ENCODE measurements at regions not wholly inside any gene's neighbourhood (a gene's known extent, or its start where the extent isn't known, plus 50 kb on each side); places are given as distances from the start of the nearest gene placed in this dataset.

GRCh38 chr9:73423891-73424290 is 272.2 kb downstream of the ANXA1 start:
- Mint-ChIP-seq H3K4me1 (ENCODE audit: low read depth) (no peaks in the 10 kb centered on the region), H3K9me3 (peaks cover 2% of the 10 kb centered on the region), H3K27me3 (no peaks in the 10 kb centered on the region), H3K4me3 (no peak overlapping the region), H3K36me3 (ENCODE audit: low read depth) (no peaks in the 10 kb centered on the region), H3K27ac (no peak overlapping the region)
- no peaks in the 10 kb centered on the region for H3K27me3 ChIP-seq (ENCODE audit: control insufficient read depth in 1 of 2, insufficient read depth in 2 of 2, low read length in 2 of 2)
- ChIA-PET CTCF (no interaction called here), POLR2A (no interaction called here)
- DNase-seq: no peak
- no peak for ATAC-seq (ENCODE audit: poor library complexity)
- no peaks in the 10 kb centered on the region for H3K36me3 ChIP-seq (ENCODE audit: insufficient read depth, low read length)
- H3K27ac ChIP-seq (ENCODE audit: low read depth in 1 of 2, low read length in 2 of 2): no peak overlapping the region
- TF ChIP-seq CTCF (IDR thresholded peaks at IDR 0.05): no peak
- intact Hi-C loops (cut with DNase I, micrococcal nuclease): no loop called here
- no peaks in the 10 kb centered on the region for H3K4me1 ChIP-seq (ENCODE audit: insufficient read depth, low read length)
- H3K4me3 ChIP-seq (ENCODE audit: low read length): no peak overlapping the region
- no peaks in the 10 kb centered on the region for H3K9me3 ChIP-seq (ENCODE audit: control insufficient read depth in 1 of 2, insufficient read depth in 1 of 2, low read length in 2 of 2)

- no peak overlapping the region for H3K4me3 Mint-ChIP-seq
- no peak for ATAC-seq (ENCODE audit: poor library complexity)
Measured at GRCh38 chr9:73426269-73426668, 274.6 kb downstream of the ANXA1 start.

GRCh38 chr9:73434826-73435225 is 283.2 kb downstream of the ANXA1 start:
- ChIA-PET CTCF (no interaction called here), POLR2A (no interaction called here)
- no peak overlapping the region for H3K4me3 ChIP-seq (ENCODE audit: low read length)
- H3K36me3 ChIP-seq (ENCODE audit: insufficient read depth, low read length): no peaks in the 10 kb centered on the region
- DNase-seq (no peak), ATAC-seq (ENCODE audit: poor library complexity) (no peak)
- Mint-ChIP-seq H3K36me3 (ENCODE audit: low read depth) (no peaks in the 10 kb centered on the region), H3K27me3 (no peaks in the 10 kb centered on the region), H3K9me3 (no peaks in the 10 kb centered on the region), H3K4me1 (ENCODE audit: low read depth) (no peaks in the 10 kb centered on the region), H3K4me3 (no peak overlapping the region), H3K27ac (no peak overlapping the region)
- intact Hi-C loops (cut with DNase I, micrococcal nuclease): no loop called here
- no peaks in the 10 kb centered on the region for H3K9me3 ChIP-seq (ENCODE audit: control insufficient read depth in 1 of 2, insufficient read depth in 1 of 2, low read length in 2 of 2)
- no peaks in the 10 kb centered on the region for H3K4me1 ChIP-seq (ENCODE audit: insufficient read depth, low read length)
- TF ChIP-seq CTCF (IDR thresholded peaks at IDR 0.05): no peak
- no peaks in the 10 kb centered on the region for H3K27me3 ChIP-seq (ENCODE audit: control insufficient read depth in 1 of 2, insufficient read depth in 2 of 2, low read length in 2 of 2)
- no peak overlapping the region for H3K27ac ChIP-seq (ENCODE audit: low read depth in 1 of 2, low read length in 2 of 2)

More at GRCh38 chr9:73426269-73426668, 274.6 kb downstream of the ANXA1 start:
- Histone ChIP-seq H3K4me3 (ENCODE audit: low read length) (no peak overlapping the region), H3K9me3 (ENCODE audit: control insufficient read depth in 1 of 2, insufficient read depth in 1 of 2, low read length in 2 of 2) (no peaks in the 10 kb centered on the region), H3K27ac (ENCODE audit: low read depth in 1 of 2, low read length in 2 of 2) (no peak overlapping the region), H3K36me3 (ENCODE audit: insufficient read depth, low read length) (no peaks in the 10 kb centered on the region), H3K27me3 (ENCODE audit: control insufficient read depth in 1 of 2, insufficient read depth in 2 of 2, low read length in 2 of 2) (no peaks in the 10 kb centered on the region), H3K4me1 (ENCODE audit: insufficient read depth, low read length) (no peaks in the 10 kb centered on the region)
- no peak for TF ChIP-seq CTCF (IDR thresholded peaks at IDR 0.05)
- Mint-ChIP-seq H3K27ac (no peak overlapping the region), H3K9me3 (peaks cover 2% of the 10 kb centered on the region), H3K4me1 (ENCODE audit: low read depth) (no peaks in the 10 kb centered on the region), H3K27me3 (no peaks in the 10 kb centered on the region), H3K36me3 (ENCODE audit: low read depth) (no peaks in the 10 kb centered on the region)
- POLR2A ChIA-PET: no interaction called here
- no peak for DNase-seq
- CTCF ChIA-PET: no interaction called here
- intact Hi-C loops (cut with DNase I, micrococcal nuclease): no loop called here

Measured in CD4-positive, alpha-beta T cell (primary cell).